GM20000 (cell line): ENCODE measurements at regions not wholly inside any gene's neighbourhood (a gene's known extent, or its start where the extent isn't known, plus 50 kb on each side); places are given as distances from the start of the nearest gene placed in this dataset.

Experiments
- DNase-seq: peaks from one replicate; pipeline ENCODE4 v3.0.0; 2012; ENCODE audit warnings: low spot score
- CTCF ChIP-seq: IDR thresholded peaks from 2 replicates; pipeline ENCODE4 v1.5.1; 2012; ENCODE audit warnings: mild to moderate bottlenecking, control low read depth; ENCODE audit errors: extremely low read depth, missing control alignments

GRCh38 chr12:126354633-126355032 lies 1289.4 kb downstream of the AACS start:
- DNase-seq = no peak
- no peak for TF ChIP-seq CTCF

- DNase-seq = no peak
- no peak for TF ChIP-seq CTCF
Observed at GRCh38 chr12:126355346-126355745, 1290.1 kb downstream of the AACS start.

- DNase-seq = no peak
- TF ChIP-seq CTCF = no peak
Observed at GRCh38 chr12:126358806-126359205, 1293.6 kb downstream of the AACS start.

GRCh38 chr12:126359216-126359615 lies 1294.0 kb downstream of the AACS start:
- DNase-seq = no peak
- no peak for TF ChIP-seq CTCF

GRCh38 chr12:126361804-126362203 lies 1296.6 kb downstream of the AACS start:
- no peak for DNase-seq
- no peak for TF ChIP-seq CTCF

GRCh38 chr12:126362493-126362892 lies 1297.3 kb downstream of the AACS start:
- DNase-seq = no peak
- TF ChIP-seq CTCF = no peak

GRCh38 chr12:126362964-126363363 lies 1297.7 kb downstream of the AACS start:
- TF ChIP-seq CTCF = no peak
- DNase-seq = no peak
